H4 (cell line): ENCODE measurements at regions not wholly inside any gene's neighbourhood (a gene's known extent, or its start where the extent isn't known, plus 50 kb on each side); places are given as distances from the start of the nearest gene placed in this dataset.

Experiments used
- DNase-seq: peaks from one replicate; pipeline ENCODE4 v3.0.0-alpha.2; 2015; ENCODE audit warnings: low spot score

- no peak for DNase-seq
Measured at GRCh38 chr6:145313041-145313855, 422.1 kb downstream of the EPM2A start.

GRCh38 chr6:145315982-145316600 is 419.2 kb downstream of the EPM2A start:
- DNase-seq: no peak

- DNase-seq: no peak
Measured at GRCh38 chr6:145318952-145319351, 416.4 kb downstream of the EPM2A start.

- DNase-seq: no peak
Measured at GRCh38 chr6:145319605-145320004, 415.7 kb downstream of the EPM2A start.

GRCh38 chr6:145323646-145324045 is 411.7 kb downstream of the EPM2A start:
- DNase-seq: no peak

- DNase-seq: no peak
Measured at GRCh38 chr6:145327586-145327985, 407.7 kb downstream of the EPM2A start.

- no peak for DNase-seq
Measured at GRCh38 chr6:145329257-145329656, 406.1 kb downstream of the EPM2A start.

GRCh38 chr6:145331066-145331465 is 404.3 kb downstream of the EPM2A start:
- DNase-seq: no peak

- DNase-seq: no peak
Measured at GRCh38 chr6:145332011-145332410, 403.3 kb downstream of the EPM2A start.

- no peak for DNase-seq
Measured at GRCh38 chr6:145336119-145336518, 399.2 kb downstream of the EPM2A start.

GRCh38 chr6:145339089-145339488 is 396.2 kb downstream of the EPM2A start:
- DNase-seq: no peak

- no peak for DNase-seq
Measured at GRCh38 chr6:145340256-145340655, 395.1 kb downstream of the EPM2A start.

- DNase-seq: no peak
Measured at GRCh38 chr6:145345094-145345493, 390.2 kb downstream of the EPM2A start.

- DNase-seq: no peak
Measured at GRCh38 chr6:145347216-145347615, 388.1 kb downstream of the EPM2A start.

GRCh38 chr6:145349950-145350510 is 385.3 kb downstream of the EPM2A start:
- no peak for DNase-seq

- DNase-seq: no peak
Measured at GRCh38 chr6:145350928-145351327, 384.4 kb downstream of the EPM2A start.

GRCh38 chr6:145352382-145353080 is 382.8 kb downstream of the EPM2A start:
- no peak for DNase-seq

GRCh38 chr6:145360865-145361264 is 374.5 kb downstream of the EPM2A start:
- DNase-seq: no peak

GRCh38 chr6:145367149-145367548 is 368.2 kb downstream of the EPM2A start:
- no peak for DNase-seq

GRCh38 chr6:145368075-145368474 is 367.2 kb downstream of the EPM2A start:
- no peak for DNase-seq

GRCh38 chr6:145370559-145370958 is 364.8 kb downstream of the EPM2A start:
- no peak for DNase-seq

GRCh38 chr6:145372671-145373151 is 362.6 kb downstream of the EPM2A start:
- peak; percentile 64 for DNase-seq
